ENCODE measurements at regions not wholly inside any gene's neighbourhood (a gene's known extent, or its start where the extent isn't known, plus 50 kb on each side); places are given as distances from the start of the nearest gene placed in this dataset.

DNA sequence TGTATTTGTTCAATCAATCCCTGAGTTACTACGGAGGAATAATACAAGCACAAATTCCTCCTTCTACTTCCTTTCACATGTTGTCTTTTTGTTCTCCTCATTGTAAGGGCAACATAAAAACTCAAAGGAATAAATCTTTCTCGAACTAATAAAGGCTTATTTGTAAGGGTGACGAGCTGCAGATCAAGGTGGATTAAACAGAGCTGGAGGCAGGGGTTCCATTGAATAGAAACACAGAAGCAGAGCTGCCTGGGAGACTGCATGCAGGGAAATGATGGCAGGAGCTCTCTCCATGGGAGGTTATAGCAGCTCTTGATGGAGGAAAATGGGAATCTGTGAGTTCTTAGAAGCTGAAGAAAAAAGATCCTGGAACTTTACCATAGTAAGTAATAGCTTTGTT is 160.2 kb downstream of the CYYR1 start:
- no peak for TF ChIP-seq POLR2A (IDR thresholded peaks at IDR 0.05)
- TF ChIP-seq, protein P1, sequence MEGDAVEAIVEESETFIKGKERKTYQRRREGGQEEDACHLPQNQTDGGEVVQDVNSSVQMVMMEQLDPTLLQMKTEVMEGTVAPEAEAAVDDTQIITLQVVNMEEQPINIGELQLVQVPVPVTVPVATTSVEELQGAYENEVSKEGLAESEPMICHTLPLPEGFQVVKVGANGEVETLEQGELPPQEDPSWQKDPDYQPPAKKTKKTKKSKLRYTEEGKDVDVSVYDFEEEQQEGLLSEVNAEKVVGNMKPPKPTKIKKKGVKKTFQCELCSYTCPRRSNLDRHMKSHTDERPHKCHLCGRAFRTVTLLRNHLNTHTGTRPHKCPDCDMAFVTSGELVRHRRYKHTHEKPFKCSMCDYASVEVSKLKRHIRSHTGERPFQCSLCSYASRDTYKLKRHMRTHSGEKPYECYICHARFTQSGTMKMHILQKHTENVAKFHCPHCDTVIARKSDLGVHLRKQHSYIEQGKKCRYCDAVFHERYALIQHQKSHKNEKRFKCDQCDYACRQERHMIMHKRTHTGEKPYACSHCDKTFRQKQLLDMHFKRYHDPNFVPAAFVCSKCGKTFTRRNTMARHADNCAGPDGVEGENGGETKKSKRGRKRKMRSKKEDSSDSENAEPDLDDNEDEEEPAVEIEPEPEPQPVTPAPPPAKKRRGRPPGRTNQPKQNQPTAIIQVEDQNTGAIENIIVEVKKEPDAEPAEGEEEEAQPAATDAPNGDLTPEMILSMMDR (IDR thresholded peaks at IDR 0.05), result no peak
- intact Hi-C loops (cut with DNase I; ENCODE audit: low total_unique reads), result no loop called here
- WGBS, 2 donors, result 73 to 80% methylated on average over 3 of the region's 3 CpGs
- DNase-seq (ENCODE audit: low spot score in 2 of 2), result no peak
- H3K4me3 ChIP-seq (ENCODE audit: low read depth, poor library complexity, severe bottlenecking), result no peak overlapping the region

DNA sequence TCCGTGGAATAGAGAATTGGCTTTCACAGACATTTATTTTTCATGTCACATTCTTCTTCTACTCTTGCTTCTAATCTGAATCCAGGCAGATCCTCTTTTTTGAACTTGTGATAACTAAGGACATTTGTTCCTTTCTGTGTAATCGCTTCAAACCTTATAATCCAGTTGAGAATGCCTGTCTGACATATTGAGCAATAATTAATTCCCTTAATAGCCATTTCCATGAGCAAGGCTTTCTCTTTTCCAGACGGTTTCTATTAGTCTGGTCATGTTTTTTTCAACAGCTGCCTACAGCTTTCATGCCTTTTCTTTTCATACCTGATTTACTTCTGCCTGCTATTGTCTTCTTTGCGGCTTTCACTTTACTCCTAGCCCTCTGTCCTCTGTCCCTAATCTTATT is 163.4 kb downstream of the CYYR1 start:
- DNase-seq (ENCODE audit: low spot score in 2 of 2), result no peak

DNA sequence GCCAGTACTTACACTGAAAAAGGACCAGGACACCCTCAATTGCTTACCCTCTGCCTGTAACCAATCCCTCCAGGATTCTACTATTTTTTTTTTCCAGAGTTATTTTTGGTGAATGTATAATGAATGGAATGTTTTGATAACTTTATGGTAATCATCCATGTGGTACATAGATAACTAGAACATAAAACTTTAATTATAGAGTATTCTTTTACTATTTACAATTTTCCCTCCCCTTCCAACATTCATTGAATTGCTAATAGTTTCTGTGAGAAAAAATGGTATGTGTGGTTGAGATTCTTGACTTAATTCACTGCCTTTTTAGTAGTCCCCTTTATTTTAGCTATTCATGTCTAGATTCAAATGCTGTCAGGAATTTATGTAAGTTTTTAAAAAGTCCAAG is 164.6 kb downstream of the CYYR1 start:
- intact Hi-C loops (cut with DNase I; ENCODE audit: low total_unique reads), result no loop called here
- no peak overlapping the region for H3K4me3 ChIP-seq (ENCODE audit: low read depth, poor library complexity, severe bottlenecking)
- no peak for TF ChIP-seq POLR2A (IDR thresholded peaks at IDR 0.05)
- TF ChIP-seq, protein P1 (IDR thresholded peaks at IDR 0.05), result no peak
- no peak for DNase-seq (ENCODE audit: low spot score in 2 of 2)

More for the DNA sequence above, 163.4 kb downstream of the CYYR1 start:
- intact Hi-C loops (cut with DNase I; ENCODE audit: low total_unique reads), result no loop called here
- no peak overlapping the region for H3K4me3 ChIP-seq (ENCODE audit: low read depth, poor library complexity, severe bottlenecking)
- no peak for TF ChIP-seq POLR2A (IDR thresholded peaks at IDR 0.05)
- TF ChIP-seq, protein P1 (IDR thresholded peaks at IDR 0.05), result no peak
- 46 to 49% methylated on average over 4 of the region's 4 CpGs for WGBS, 2 donors

DNA sequence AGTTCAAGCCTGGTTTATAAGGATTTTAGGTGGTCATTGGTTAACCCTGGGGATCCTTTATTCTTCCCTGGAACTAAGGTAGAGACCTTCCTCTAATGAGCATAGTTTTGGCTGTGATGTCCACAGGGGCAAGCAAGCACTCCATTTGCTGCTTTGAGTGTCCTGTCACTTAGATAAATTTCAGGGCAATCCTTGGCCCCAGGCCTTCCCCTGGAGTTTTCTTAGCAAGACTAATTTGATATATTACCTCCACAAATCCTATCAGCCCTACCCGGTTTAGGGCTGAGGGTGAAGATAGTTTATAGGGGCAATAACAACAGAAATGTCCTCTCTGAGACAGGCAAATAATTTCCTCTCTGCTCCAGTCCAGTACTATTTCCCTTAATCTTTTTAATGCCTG is 166.6 kb downstream of the CYYR1 start:
- intact Hi-C loops (cut with DNase I; ENCODE audit: low total_unique reads), result no loop called here
- WGBS, 2 donors, result 32 to 38% methylated on average over 1 of the region's 1 CpG
- no peak overlapping the region for H3K4me3 ChIP-seq (ENCODE audit: low read depth, poor library complexity, severe bottlenecking)
- TF ChIP-seq POLR2A (IDR thresholded peaks at IDR 0.05), result no peak
- TF ChIP-seq, protein P1 (IDR thresholded peaks at IDR 0.05), result no peak
- no peak for DNase-seq (ENCODE audit: low spot score in 2 of 2)

DNA sequence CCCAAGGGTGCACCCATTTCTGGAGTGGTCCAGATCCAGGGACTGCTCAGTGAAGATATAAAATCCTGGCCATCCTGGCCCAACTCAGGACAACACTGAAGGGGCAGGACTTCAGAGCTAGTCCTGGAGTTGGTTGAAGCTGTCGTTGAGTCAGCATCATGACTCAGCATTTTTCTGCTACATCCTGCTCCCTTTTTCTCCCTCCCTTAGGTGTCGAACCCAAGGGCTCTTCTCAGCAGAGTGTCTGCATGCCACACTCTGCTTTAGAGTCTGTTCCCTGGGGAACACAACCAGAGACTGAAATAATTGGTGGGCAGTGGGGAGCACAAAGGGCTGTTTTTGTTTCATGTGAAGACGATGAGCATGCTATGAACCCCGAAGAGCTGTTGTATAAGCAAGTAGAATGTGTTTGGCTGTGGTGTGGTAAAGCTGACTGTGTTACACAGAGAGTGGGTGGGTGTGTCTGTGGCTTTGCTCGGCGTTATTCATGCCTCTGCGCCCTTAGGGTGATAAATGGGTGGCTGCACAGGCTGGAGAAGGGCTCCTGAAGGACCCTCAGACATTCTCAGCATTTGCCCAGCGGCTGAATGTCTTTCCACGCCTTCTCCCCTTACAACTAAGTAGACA is 167.2 kb downstream of the CYYR1 start:
- no peak overlapping the region for H3K4me3 ChIP-seq (ENCODE audit: low read depth, poor library complexity, severe bottlenecking)
- intact Hi-C loops (cut with DNase I; ENCODE audit: low total_unique reads), result no loop called here
- TF ChIP-seq, protein P1 (IDR thresholded peaks at IDR 0.05), result no peak
- no peak for TF ChIP-seq POLR2A (IDR thresholded peaks at IDR 0.05)
- no peak for DNase-seq (ENCODE audit: low spot score in 2 of 2)
- 31 to 42% methylated on average over 9 of the region's 9 CpGs for WGBS, 2 donors

DNA sequence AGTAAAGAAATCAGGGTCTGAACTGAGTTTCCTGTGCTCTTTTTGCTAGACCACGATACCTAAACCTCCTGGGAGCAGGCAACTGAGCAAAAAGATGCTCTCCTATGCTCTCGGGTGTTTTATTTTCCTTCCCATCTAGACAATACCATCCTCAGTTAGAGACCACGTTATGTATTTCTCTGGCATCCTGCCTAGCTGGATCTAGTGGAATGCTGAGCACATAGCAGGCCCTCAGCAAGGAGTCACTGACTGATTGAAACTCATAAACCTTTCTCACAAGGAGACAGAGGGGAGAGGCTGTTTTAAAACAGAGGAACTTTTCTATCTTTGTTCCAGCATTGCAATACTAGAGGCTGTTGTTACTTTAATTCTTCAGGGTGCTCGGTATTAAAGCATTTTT is 168.0 kb downstream of the CYYR1 start:
- TF ChIP-seq POLR2A (IDR thresholded peaks at IDR 0.05), result no peak
- TF ChIP-seq, protein P1 (IDR thresholded peaks at IDR 0.05), result no peak
- 67 to 74% methylated on average over 4 of the region's 4 CpGs for WGBS, 2 donors
- intact Hi-C loops (cut with DNase I; ENCODE audit: low total_unique reads), result no loop called here
- no peak overlapping the region for H3K4me3 ChIP-seq (ENCODE audit: low read depth, poor library complexity, severe bottlenecking)
- DNase-seq (ENCODE audit: low spot score in 2 of 2), result no peak

Measured in lower leg skin (tissue), 4 donors.